ENCODE measurements at regions not wholly inside any gene's neighbourhood (a gene's known extent, or its start where the extent isn't known, plus 50 kb on each side); places are given as distances from the start of the nearest gene placed in this dataset.

- TF ChIP-seq, protein P1, sequence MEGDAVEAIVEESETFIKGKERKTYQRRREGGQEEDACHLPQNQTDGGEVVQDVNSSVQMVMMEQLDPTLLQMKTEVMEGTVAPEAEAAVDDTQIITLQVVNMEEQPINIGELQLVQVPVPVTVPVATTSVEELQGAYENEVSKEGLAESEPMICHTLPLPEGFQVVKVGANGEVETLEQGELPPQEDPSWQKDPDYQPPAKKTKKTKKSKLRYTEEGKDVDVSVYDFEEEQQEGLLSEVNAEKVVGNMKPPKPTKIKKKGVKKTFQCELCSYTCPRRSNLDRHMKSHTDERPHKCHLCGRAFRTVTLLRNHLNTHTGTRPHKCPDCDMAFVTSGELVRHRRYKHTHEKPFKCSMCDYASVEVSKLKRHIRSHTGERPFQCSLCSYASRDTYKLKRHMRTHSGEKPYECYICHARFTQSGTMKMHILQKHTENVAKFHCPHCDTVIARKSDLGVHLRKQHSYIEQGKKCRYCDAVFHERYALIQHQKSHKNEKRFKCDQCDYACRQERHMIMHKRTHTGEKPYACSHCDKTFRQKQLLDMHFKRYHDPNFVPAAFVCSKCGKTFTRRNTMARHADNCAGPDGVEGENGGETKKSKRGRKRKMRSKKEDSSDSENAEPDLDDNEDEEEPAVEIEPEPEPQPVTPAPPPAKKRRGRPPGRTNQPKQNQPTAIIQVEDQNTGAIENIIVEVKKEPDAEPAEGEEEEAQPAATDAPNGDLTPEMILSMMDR (IDR thresholded peaks at IDR 0.05; ENCODE audit: control extremely low read depth in 1 of 3, insufficient read depth in 1 of 3, low read depth in 1 of 3, low read length in 3 of 3), result no peak
- TF ChIP-seq JUND (IDR thresholded peaks at IDR 0.05; ENCODE audit: low read length) (no peak), POLR2A (IDR thresholded peaks at IDR 0.05; ENCODE audit: control extremely low read depth in 1 of 2, low read depth in 2 of 2, low read length in 2 of 2) (no peak), EZH2 (IDR thresholded peaks at IDR 0.05; ENCODE audit: low read depth, low read length, severe bottlenecking) (no peak), EGR1 (IDR thresholded peaks at IDR 0.05; ENCODE audit: borderline replicate concordance, low read depth, low read length) (no peak), GABPA (IDR thresholded peaks at IDR 0.05; ENCODE audit: borderline replicate concordance, insufficient read depth, low read length) (no peak)
Measured at GRCh38 chr9:88749420-88749819, 214.4 kb downstream of the NXNL2 start.

All from H1 (cell line).